GM12865 (cell line): ENCODE measurements at regions not wholly inside any gene's neighbourhood (a gene's known extent, or its start where the extent isn't known, plus 50 kb on each side); places are given as distances from the start of the nearest gene placed in this dataset.
"Not testable (repeated sequence)": the region's sequence is repeated elsewhere in the genome, so short reads cannot be mapped to it uniquely, and the experiment has no call there.

Experiments
- DNase-seq: peaks from one replicate; pipeline ENCODE4 v3.0.0; 2010; ENCODE audit warnings: low read depth
- H3K4me3 ChIP-seq: 2 replicates; pipeline ENCODE4 v1.5.1; 2011; ENCODE audit warnings: mild to moderate bottlenecking, low read depth, low read length, control low read depth
- CTCF ChIP-seq: IDR thresholded peaks from 2 replicates; pipeline ENCODE4 v1.5.1; 2011; ENCODE audit warnings: low read length, control low read depth, low read depth, inconsistent platforms; ENCODE audit not compliant: insufficient read depth; ENCODE audit errors: missing control alignments

- no peak overlapping the region for H3K4me3 ChIP-seq
- TF ChIP-seq CTCF, result no peak
- no peak for DNase-seq
Observed at GRCh38 chr2:58606799-58607198, 365.7 kb upstream of the FANCL start.

- no peak overlapping the region for H3K4me3 ChIP-seq
- DNase-seq, result no peak
- TF ChIP-seq CTCF, result no peak
Observed at GRCh38 chr2:58604096-58604495, 363.0 kb upstream of the FANCL start.

- TF ChIP-seq CTCF, result no peak
- DNase-seq, result no peak
Observed at GRCh38 chr2:58601017-58601416, 359.9 kb upstream of the FANCL start.

GRCh38 chr2:58598171-58598570 lies 357.0 kb upstream of the FANCL start:
- TF ChIP-seq CTCF, result no peak
- H3K4me3 ChIP-seq, result no peak overlapping the region
- no peak for DNase-seq

More at GRCh38 chr2:58601017-58601416, 359.9 kb upstream of the FANCL start:
- no peak overlapping the region for H3K4me3 ChIP-seq

GRCh38 chr2:58595714-58596113 lies 354.6 kb upstream of the FANCL start:
- no peak for DNase-seq
- no peak for TF ChIP-seq CTCF

GRCh38 chr2:58594762-58595161 lies 353.6 kb upstream of the FANCL start:
- no peak for TF ChIP-seq CTCF
- DNase-seq, result no peak
- no peak overlapping the region for H3K4me3 ChIP-seq

More at GRCh38 chr2:58595714-58596113, 354.6 kb upstream of the FANCL start:
- H3K4me3 ChIP-seq, result no peak overlapping the region

GRCh38 chr2:58594175-58594574 lies 353.1 kb upstream of the FANCL start:
- DNase-seq, result peak; percentile 3

GRCh38 chr2:58586178-58586577 lies 345.1 kb upstream of the FANCL start:
- not testable (repeated sequence) for H3K4me3 ChIP-seq, DNase-seq

More at GRCh38 chr2:58594175-58594574, 353.1 kb upstream of the FANCL start:
- peak; percentile 25 for TF ChIP-seq CTCF
- H3K4me3 ChIP-seq, result no peak overlapping the region
